NCI-H524 (cell line): ENCODE measurements at regions not wholly inside any gene's neighbourhood (a gene's known extent, or its start where the extent isn't known, plus 50 kb on each side); places are given as distances from the start of the nearest gene placed in this dataset.
"Not testable (repeated sequence)": the region's sequence is repeated elsewhere in the genome, so short reads cannot be mapped to it uniquely, and the experiment has no call there.

Experiments
- DNase-seq, 2 experiments: peaks; one replicate each; lab custom pipeline; 2025; lab: John Stamatoyannopoulos, UW

- no peak for DNase-seq
Observed at GRCh38 chr2:76257802-76258201, 547.1 kb upstream of the GCFC2 start.

GRCh38 chr2:76256458-76257088, 545.9 kb upstream of the GCFC2 start:
- DNase-seq: no peak

GRCh38 chr2:76252704-76253103, 542.0 kb upstream of the GCFC2 start:
- no peak for DNase-seq

- DNase-seq: no peak
Observed at GRCh38 chr2:76251342-76251741, 540.6 kb upstream of the GCFC2 start.

- no peak for DNase-seq
Observed at GRCh38 chr2:76247006-76247405, 536.3 kb upstream of the GCFC2 start.

- DNase-seq: no peak
Observed at GRCh38 chr2:76211991-76212985, 501.6 kb upstream of the GCFC2 start.

GRCh38 chr2:76210551-76210950, 499.8 kb upstream of the GCFC2 start:
- no peak for DNase-seq

- DNase-seq: no peak
Observed at GRCh38 chr2:76204048-76204447, 493.3 kb upstream of the GCFC2 start.

- no peak for DNase-seq
Observed at GRCh38 chr2:76202866-76203265, 492.2 kb upstream of the GCFC2 start.

GRCh38 chr2:76197842-76198448, 487.2 kb upstream of the GCFC2 start:
- peak; percentile 24 to 60 for DNase-seq

- no peak for DNase-seq
Observed at GRCh38 chr2:76197428-76197827, 486.7 kb upstream of the GCFC2 start.

GRCh38 chr2:76194031-76194775, 483.5 kb upstream of the GCFC2 start:
- peak; percentile 87 to 94 for DNase-seq

GRCh38 chr2:76193089-76193488, 482.4 kb upstream of the GCFC2 start:
- no peak for DNase-seq

GRCh38 chr2:76188334-76189008, 477.8 kb upstream of the GCFC2 start:
- DNase-seq: no peak

GRCh38 chr2:76187415-76187814, 476.7 kb upstream of the GCFC2 start:
- no peak for DNase-seq

GRCh38 chr2:76180676-76181075, 470.0 kb upstream of the GCFC2 start:
- no peak for DNase-seq

- no peak for DNase-seq
Observed at GRCh38 chr2:76178610-76179009, 467.9 kb upstream of the GCFC2 start.

- peak in 1 of 2 experiments; percentile 11 for DNase-seq
Observed at GRCh38 chr2:76175295-76175694, 464.6 kb upstream of the GCFC2 start.

- DNase-seq: no peak
Observed at GRCh38 chr2:76174505-76174904, 463.8 kb upstream of the GCFC2 start.

- DNase-seq: not testable (repeated sequence)
Observed at GRCh38 chr2:76173206-76173605, 462.5 kb upstream of the GCFC2 start.

- DNase-seq: not testable (repeated sequence)
Observed at GRCh38 chr2:76172154-76172595, 461.5 kb upstream of the GCFC2 start.
